IMR-90 (cell line): ENCODE measurements at regions not wholly inside any gene's neighbourhood (a gene's known extent, or its start where the extent isn't known, plus 50 kb on each side); places are given as distances from the start of the nearest gene placed in this dataset.

Source experiments
- ATAC-seq: fragments of 200-7000 bp; cut with Tn5 transposase; 2 replicates; pipeline ENCODE4 v1.9.1; 2020; ENCODE audit warnings: low read depth, mild to moderate bottlenecking, moderate library complexity
- BruUV-seq: library from RNA; stranded (reverse); fragments of 400-500 nt; replicated peaks from 2 replicates; lab custom pipeline; 2021; lab: Mats Ljungman, UMichigan
- CTCF ChIA-PET: fragments of 300-600 bp; formaldehyde crosslinking; extraction: SDS; loops from one replicate; lab custom pipeline; 2021; ENCODE audit warnings: antibody characterized with exemption; lab: Yijun Ruan, JAX
- POLR2A ChIA-PET: fragments of 300-600 bp; sonication (Branson Sonifier 250); formaldehyde crosslinking; loops from one replicate; lab custom pipeline; 2022; ENCODE audit warnings: antibody characterized with exemption; ENCODE audit not compliant: unreplicated experiment; lab: Charles Lee
- DNase-seq: peaks from one replicate; pipeline ENCODE4 v3.0.0; 2013
- H2AFZ ChIP-seq: replicated peaks from 2 replicates; pipeline ENCODE3; 2013; ENCODE audit warnings: low read length, mild to moderate bottlenecking; ENCODE audit not compliant: poor library complexity
- H2AK5ac ChIP-seq: 2 replicates; pipeline ENCODE4 v1.6.1; 2013; ENCODE audit warnings: low read depth, low read length, inconsistent platforms
- H2AK9ac ChIP-seq: replicated peaks from 2 replicates; pipeline ENCODE3; 2013; ENCODE audit warnings: mild to moderate bottlenecking, low read depth, low read length, moderate library complexity; ENCODE audit not compliant: poor library complexity
- H2BK120ac ChIP-seq: 2 replicates; pipeline ENCODE4 v1.6.1; 2013; ENCODE audit warnings: low read depth, low read length, inconsistent platforms
- H2BK15ac ChIP-seq: 3 replicates; pipeline ENCODE4 v1.6.1; 2013; ENCODE audit warnings: low read depth, low read length, inconsistent platforms
- H2BK20ac ChIP-seq: 2 replicates; pipeline ENCODE4 v1.6.1; 2013; ENCODE audit warnings: low read depth, mild to moderate bottlenecking, inconsistent platforms, low read length, moderate library complexity
- H2BK5ac ChIP-seq: 2 replicates; pipeline ENCODE4 v1.6.1; 2013; ENCODE audit warnings: mild to moderate bottlenecking, low read depth, low read length, inconsistent platforms; ENCODE audit not compliant: poor library complexity, severe bottlenecking
- H3K14ac ChIP-seq: replicated peaks from 2 replicates; pipeline ENCODE4 v1.6.1; 2013; ENCODE audit warnings: low read depth, low read length, inconsistent platforms
- H3K18ac ChIP-seq: 2 replicates; pipeline ENCODE4 v1.6.1; 2013; ENCODE audit warnings: low read depth, low read length, control low read depth
- H3K23ac ChIP-seq: 2 replicates; pipeline ENCODE4 v1.6.1; 2013; ENCODE audit warnings: low read depth, low read length, inconsistent platforms
- H3K27ac ChIP-seq: 2 replicates; pipeline ENCODE4 v1.5.1; 2013; ENCODE audit warnings: mild to moderate bottlenecking, control low read depth, low read length; ENCODE audit not compliant: insufficient read depth
- H3K27me3 ChIP-seq: 2 replicates; pipeline ENCODE4 v1.6.1; 2013; ENCODE audit warnings: low read length; ENCODE audit not compliant: control insufficient read depth, insufficient read depth
- H3K36me3 ChIP-seq: 2 replicates; pipeline ENCODE4 v1.6.1; 2013; ENCODE audit warnings: low read length, mixed read lengths; ENCODE audit not compliant: control insufficient read depth, insufficient read depth
- H3K4ac ChIP-seq: 2 replicates; pipeline ENCODE4 v1.6.1; 2013; ENCODE audit warnings: low read depth, low read length, inconsistent platforms
- H3K4me1 ChIP-seq: 2 replicates; pipeline ENCODE4 v1.6.1; 2013; ENCODE audit warnings: low read length, mixed read lengths; ENCODE audit not compliant: control insufficient read depth, insufficient read depth
- H3K4me2 ChIP-seq: 2 replicates; pipeline ENCODE4 v1.6.1; 2013; ENCODE audit warnings: low read depth, mild to moderate bottlenecking, control low read depth, low read length, moderate library complexity
- H3K4me3 ChIP-seq: 2 replicates; pipeline ENCODE4 v1.5.1; 2013; ENCODE audit warnings: low read depth, mild to moderate bottlenecking, control low read depth, low read length, moderate library complexity; ENCODE audit not compliant: insufficient read depth
- H3K56ac ChIP-seq: 2 replicates; pipeline ENCODE4 v1.6.1; 2013; ENCODE audit warnings: low read length, inconsistent platforms; ENCODE audit not compliant: insufficient read depth; ENCODE audit errors: extremely low read depth
- H3K79me1 ChIP-seq, 2 experiments: 2 replicates each; pipeline ENCODE4 v1.6.1; 2013; ENCODE audit warnings: low read length in 2 of 2, inconsistent platforms in 1 of 2, low read depth in 1 of 2
- H3K9ac ChIP-seq: 2 replicates; pipeline ENCODE4 v1.6.1; 2013; ENCODE audit warnings: low read depth, low read length, control low read depth
- H3K9me1 ChIP-seq: 2 replicates; pipeline ENCODE4 v1.6.1; 2013; ENCODE audit warnings: low read length, inconsistent platforms; ENCODE audit not compliant: insufficient read depth
- H3K9me3 ChIP-seq: 2 replicates; pipeline ENCODE4 v1.6.1; 2013; ENCODE audit warnings: low read length; ENCODE audit not compliant: control insufficient read depth, insufficient read depth
- H4K20me1 ChIP-seq: 2 replicates; pipeline ENCODE4 v1.6.1; 2013; ENCODE audit warnings: low read length, inconsistent platforms; ENCODE audit not compliant: insufficient read depth
- H4K5ac ChIP-seq: 2 replicates; pipeline ENCODE4 v1.6.1; 2013; ENCODE audit warnings: mild to moderate bottlenecking, low read depth, low read length, control low read depth
- H4K8ac ChIP-seq, 2 experiments: 2 replicates each; pipeline ENCODE4 v1.6.1; 2013; ENCODE audit warnings: low read depth in 2 of 2, low read length in 2 of 2, control low read depth in 1 of 2, inconsistent platforms in 1 of 2
- H4K91ac ChIP-seq: 2 replicates; pipeline ENCODE4 v1.6.1; 2013; ENCODE audit warnings: low read depth, low read length, inconsistent platforms; ENCODE audit not compliant: insufficient read depth
- BHLHE40 ChIP-seq: fragments of 150-350 bp; IDR thresholded peaks from 2 replicates; pipeline ENCODE4 v1.6.1; 2016; ENCODE audit warnings: mild to moderate bottlenecking, low read depth, low read length
- CHD1 ChIP-seq: IDR thresholded peaks from 2 replicates; pipeline ENCODE4 v1.6.1; 2012; ENCODE audit warnings: low read depth, low read length, improper control_type of control experiment
- CTCF ChIP-seq: conservative IDR thresholded peaks from 2 replicates; pipeline ENCODE4 v1.5.1; 2012; ENCODE audit warnings: mild to moderate bottlenecking, low read depth, low read length, improper control_type of control experiment
- POLR2A ChIP-seq: IDR thresholded peaks from 2 replicates; pipeline ENCODE4 v1.6.1; 2012; ENCODE audit warnings: mild to moderate bottlenecking, low read depth, low read length
- RCOR1 ChIP-seq: IDR thresholded peaks from 2 replicates; pipeline ENCODE4 v1.6.1; 2012; ENCODE audit warnings: mild to moderate bottlenecking, low read length, improper control_type of control experiment; ENCODE audit not compliant: insufficient replicate concordance
- RFX5 ChIP-seq: IDR thresholded peaks from 2 replicates; pipeline ENCODE4 v1.8.0; 2012; ENCODE audit warnings: low read depth, mild to moderate bottlenecking, low read length, moderate library complexity
- SMC3 ChIP-seq: fragments of 150-350 bp; IDR thresholded peaks from 2 replicates; pipeline ENCODE4 v1.6.1; 2016; ENCODE audit warnings: low read depth, mild to moderate bottlenecking, antibody characterized with exemption, low read length, moderate library complexity
- USF2 ChIP-seq: fragments of 150-350 bp; IDR thresholded peaks from 2 replicates; pipeline ENCODE4 v1.6.1; 2017; ENCODE audit warnings: mild to moderate bottlenecking, antibody characterized with exemption, low read length, low read depth
- WGBS, 2 experiments: methylation state at CpG; one replicate each; pipeline versions ENCODE4 v1.1.5 to v1.1.7; 2013; ENCODE audit warnings: missing lambda C conversion rate in 2 of 2; ENCODE audit not compliant: insufficient read length in 1 of 2; ENCODE audit errors: extremely low coverage in 2 of 2; 5-methylcytosine and 5-hydroxymethylcytosine counted together
- dilution Hi-C: fragments of 300-500 bp; cut with HindIII; formaldehyde crosslinking; loops from one replicate; pipeline ENCODE4 v1.14.3; 2018; ENCODE audit warnings: low sequenced_read_pairs; ENCODE audit not compliant: unreplicated experiment
- in situ Hi-C: fragments of 300-500 bp; cut with MboI; formaldehyde crosslinking; loops from 3 replicates; pipeline ENCODE4 v1.14.3; 2019; ENCODE audit warnings: low sequenced_read_pairs, inconsistent platforms, mixed read lengths
- intact Hi-C: fragments of 100-400 bp; cut with micrococcal nuclease; formaldehyde crosslinking; loops from 2 replicates; pipeline ENCODE4 v1.10.0; 2022

GRCh38 chr4:24411299-24411698, 173.1 kb downstream of the DHX15 start:
- no peaks in the 10 kb centered on the region for H3K4me1 ChIP-seq
- no peak overlapping the region for H3K4me3 ChIP-seq
- no peak overlapping the region for H3K27ac ChIP-seq
- H2BK120ac ChIP-seq, result no peak overlapping the region
- no peaks in the 10 kb centered on the region for H3K79me1 ChIP-seq
- H2BK5ac ChIP-seq, result no peak overlapping the region
- WGBS, 2 experiments, result 69% methylated on average over 2 of the region's 2 CpGs; no CpG with 5 or more reads in 1 of the 2 experiments
- BruUV-seq, result no TSS peak
- DNase-seq (no peak), ATAC-seq (no peak)
- no peak overlapping the region for H4K8ac ChIP-seq
- no peak overlapping the region for H4K91ac ChIP-seq
- H3K56ac ChIP-seq, result no peak overlapping the region
- H3K23ac ChIP-seq, result no peak overlapping the region
- H2AFZ ChIP-seq, result no peak overlapping the region
- H2BK15ac ChIP-seq, result no peak overlapping the region; the same call in 2 of the 3 replicates
- no peak overlapping the region for H3K4me2 ChIP-seq
- no peak overlapping the region for H3K4ac ChIP-seq
- no peak overlapping the region for H3K14ac ChIP-seq
- TF ChIP-seq BHLHE40, result no peak
- TF ChIP-seq SMC3, result no peak
- no peak for TF ChIP-seq RCOR1
- TF ChIP-seq CTCF, result no peak
- TF ChIP-seq RFX5, result no peak
- no peak for TF ChIP-seq USF2
- TF ChIP-seq CHD1, result no peak
- no peak for TF ChIP-seq POLR2A
- no peaks in the 10 kb centered on the region for H3K9me3 ChIP-seq
- no peak overlapping the region for H3K18ac ChIP-seq
- H2AK5ac ChIP-seq, result no peak overlapping the region
- dilution Hi-C loops, result no loop called here
- POLR2A ChIA-PET, result no interaction called here
- H2BK20ac ChIP-seq, result no peak overlapping the region
- H3K9ac ChIP-seq, result no peak overlapping the region
- no peaks in the 10 kb centered on the region for H4K20me1 ChIP-seq
- no peaks in the 10 kb centered on the region for H3K36me3 ChIP-seq
- H4K5ac ChIP-seq, result no peak overlapping the region
- CTCF ChIA-PET, result interaction anchor here (0.6 kb wide), 1 partner anchor 606 kb away, joined by 4 read pairs; no protein-coding TSS in a partner anchor
- no peaks in the 10 kb centered on the region for H3K9me1 ChIP-seq
- H3K27me3 ChIP-seq, result peaks cover 2% of the 10 kb centered on the region; the same call in 1 of the 2 replicates
- no peak overlapping the region for H2AK9ac ChIP-seq
- intact Hi-C loops, result loop anchor here (10.0 kb wide), 1 partner anchor 316 kb away; no protein-coding TSS in a partner anchor
- in situ Hi-C loops, result loop anchor here (25.0 kb wide), 1 partner anchor 724 kb away; no protein-coding TSS in a partner anchor
